DND-41 (cell line): ENCODE measurements at regions not wholly inside any gene's neighbourhood (a gene's known extent, or its start where the extent isn't known, plus 50 kb on each side); places are given as distances from the start of the nearest gene placed in this dataset.

Experiments
- ATAC-seq: fragments of 200-7000 bp; cut with Tn5 transposase; 3 replicates; pipeline ENCODE4 v1.9.1; 2021; ENCODE audit warnings: low read depth; ENCODE audit not compliant: insufficient read depth
- DNase-seq: peaks from one replicate; pipeline ENCODE4 v3.0.0-alpha.2; 2020
- H2AFZ ChIP-seq: 2 replicates; pipeline ENCODE4 v1.6.0; 2012; ENCODE audit warnings: low read depth, low read length
- H3K27ac ChIP-seq: 2 replicates; pipeline ENCODE4 v1.5.1; 2012; ENCODE audit warnings: low read length, inconsistent platforms
- H3K27me3 ChIP-seq: fragments of 200-600 bp; sonication (generic); 2 replicates; pipeline ENCODE4 v1.6.0; 2012; ENCODE audit warnings: low read length, mild to moderate bottlenecking, inconsistent platforms; ENCODE audit not compliant: insufficient read depth, poor library complexity
- H3K36me3 ChIP-seq: 2 replicates; pipeline ENCODE4 v1.5.1; 2012; ENCODE audit warnings: low read length, inconsistent platforms; ENCODE audit not compliant: insufficient read depth
- H3K4me1 ChIP-seq: 2 replicates; pipeline ENCODE4 v1.5.1; 2012; ENCODE audit warnings: mild to moderate bottlenecking, low read length; ENCODE audit not compliant: insufficient read depth
- H3K4me2 ChIP-seq: 2 replicates; pipeline ENCODE4 v1.6.0; 2012; ENCODE audit warnings: mild to moderate bottlenecking, moderate library complexity, low read length, inconsistent platforms; ENCODE audit not compliant: insufficient read depth
- H3K4me3 ChIP-seq, 2 experiments: fragments of 200-600 bp in 1 of 2; shearing (Covaris generic) in 1 of 2; 2 replicates each; pipeline ENCODE4 v1.5.1; 2012 to 2016; ENCODE audit warnings: inconsistent platforms in 2 of 2, low read length in 2 of 2, mild to moderate bottlenecking in 2 of 2, low read depth in 1 of 2, moderate library complexity in 1 of 2
- H3K79me2 ChIP-seq: 2 replicates; pipeline ENCODE4 v1.6.0; 2012; ENCODE audit warnings: low read length, inconsistent platforms; ENCODE audit not compliant: insufficient read depth
- H3K9ac ChIP-seq: 2 replicates; pipeline ENCODE4 v1.6.0; 2012; ENCODE audit warnings: low read depth, mild to moderate bottlenecking, inconsistent platforms, low read length, moderate library complexity
- H3K9me3 ChIP-seq: 2 replicates; pipeline ENCODE4 v1.5.1; 2012; ENCODE audit warnings: low read length, moderate library complexity, mild to moderate bottlenecking, inconsistent platforms; ENCODE audit not compliant: insufficient read depth, severe bottlenecking
- H4K20me1 ChIP-seq: 2 replicates; pipeline ENCODE4 v1.6.0; 2012; ENCODE audit warnings: low read length; ENCODE audit not compliant: insufficient read depth
- CTCF ChIP-seq: IDR thresholded peaks from 2 replicates; pipeline ENCODE4 v1.5.1; 2012; ENCODE audit warnings: borderline replicate concordance, low read length, moderate library complexity, mild to moderate bottlenecking; ENCODE audit not compliant: poor library complexity, severe bottlenecking; ENCODE audit errors: extremely low read depth
- EZH2 ChIP-seq: IDR thresholded peaks from 3 replicates; pipeline ENCODE4 v1.6.1; 2012; ENCODE audit warnings: borderline replicate concordance, low read depth, mild to moderate bottlenecking, moderate library complexity, low read length, inconsistent platforms; ENCODE audit not compliant: severe bottlenecking

DNA sequence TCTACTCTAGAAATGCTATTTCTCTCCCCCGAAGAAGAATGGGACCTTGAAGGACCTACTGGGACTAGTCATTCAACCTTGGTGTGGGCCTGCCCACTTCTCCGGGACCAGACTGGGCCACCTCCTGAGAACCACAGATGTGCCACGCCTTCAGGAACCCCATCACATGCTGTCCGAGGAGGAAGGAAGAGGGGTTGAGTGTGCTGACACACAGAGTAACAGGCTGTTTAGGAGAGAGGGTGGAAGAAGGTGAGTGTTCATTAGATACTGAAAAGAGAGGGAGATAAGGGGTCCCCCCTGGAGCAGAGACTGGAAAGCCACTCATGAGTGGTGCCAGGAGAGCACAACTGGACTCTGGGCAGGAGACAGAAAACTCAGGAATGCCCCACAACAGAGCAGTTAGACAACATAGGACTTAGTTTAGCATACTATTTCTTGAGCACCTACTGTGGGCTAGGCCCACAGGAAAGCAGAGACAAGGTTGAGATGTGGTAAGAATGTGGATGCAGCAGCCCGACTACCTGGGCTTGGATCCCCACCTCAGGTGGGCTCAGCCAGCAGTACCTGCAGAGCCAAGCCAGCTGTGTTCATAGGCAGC is 286.4 kb upstream of the NCKAP5 start:
- no peak for DNase-seq
- no peak for TF ChIP-seq CTCF
- no peak for TF ChIP-seq EZH2
- no peaks in the 10 kb centered on the region for H3K9me3 ChIP-seq
- H4K20me1 ChIP-seq: no peaks in the 10 kb centered on the region
- ATAC-seq: no peak
- no peak overlapping the region for H2AFZ ChIP-seq
- H3K27ac ChIP-seq: no peak overlapping the region
- H3K9ac ChIP-seq: no peak overlapping the region
- H3K79me2 ChIP-seq: no peaks in the 10 kb centered on the region
- no peak overlapping the region for H3K4me2 ChIP-seq
- no peaks in the 10 kb centered on the region for H3K27me3 ChIP-seq
- no peaks in the 10 kb centered on the region for H3K36me3 ChIP-seq
- H3K4me1 ChIP-seq: no peaks in the 10 kb centered on the region
- H3K4me3 ChIP-seq: no peak overlapping the region

DNA sequence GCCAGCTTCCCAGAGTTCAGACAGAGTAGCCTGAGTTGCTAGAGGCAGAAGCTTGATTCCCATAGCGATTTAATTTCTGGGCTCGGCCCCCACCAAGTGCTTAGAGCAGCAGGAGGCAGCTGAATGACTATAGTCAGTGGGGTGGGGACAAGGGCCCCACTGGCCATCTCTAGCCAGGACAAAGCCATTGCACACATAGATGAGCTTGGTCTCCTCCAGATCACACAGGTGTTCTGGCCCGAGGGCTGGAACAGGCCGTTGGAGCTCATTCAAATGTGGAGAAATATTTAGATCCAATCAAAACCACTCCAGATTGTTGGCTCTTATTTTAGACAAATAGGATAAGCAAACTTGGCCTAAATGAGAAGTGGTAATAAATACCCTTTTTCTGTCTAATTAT is 287.3 kb upstream of the NCKAP5 start:
- H3K79me2 ChIP-seq: no peaks in the 10 kb centered on the region
- H3K9ac ChIP-seq: no peak overlapping the region
- H3K4me3 ChIP-seq: no peak overlapping the region
- ATAC-seq (no peak), DNase-seq (no peak)
- H3K27ac ChIP-seq: no peak overlapping the region
- H3K27me3 ChIP-seq: no peaks in the 10 kb centered on the region
- no peak overlapping the region for H3K4me2 ChIP-seq
- TF ChIP-seq EZH2 (no peak), CTCF (no peak)
- H3K36me3 ChIP-seq: no peaks in the 10 kb centered on the region
- no peaks in the 10 kb centered on the region for H3K9me3 ChIP-seq
- no peaks in the 10 kb centered on the region for H4K20me1 ChIP-seq
- H2AFZ ChIP-seq: no peak overlapping the region
- no peaks in the 10 kb centered on the region for H3K4me1 ChIP-seq

GRCh38 chr2:133856678-133857077 is 288.4 kb upstream of the NCKAP5 start:
- H3K27me3 ChIP-seq: no peaks in the 10 kb centered on the region
- H4K20me1 ChIP-seq: no peaks in the 10 kb centered on the region

More at GRCh38 chr2:133856678-133857077, 288.4 kb upstream of the NCKAP5 start:
- Histone ChIP-seq H3K4me1 (no peaks in the 10 kb centered on the region), H2AFZ (no peak overlapping the region), H3K27ac (no peak overlapping the region), H3K9me3 (no peaks in the 10 kb centered on the region), H3K36me3 (no peaks in the 10 kb centered on the region), H3K9ac (no peak overlapping the region), H3K4me3 (no peak overlapping the region), H3K79me2 (no peaks in the 10 kb centered on the region), H3K4me2 (no peak overlapping the region)
- DNase-seq (no peak), ATAC-seq (no peak)
- TF ChIP-seq EZH2 (no peak), CTCF (no peak)
